ENCODE measurements at regions not wholly inside any gene's neighbourhood (a gene's known extent, or its start where the extent isn't known, plus 50 kb on each side); places are given as distances from the start of the nearest gene placed in this dataset.

DNA sequence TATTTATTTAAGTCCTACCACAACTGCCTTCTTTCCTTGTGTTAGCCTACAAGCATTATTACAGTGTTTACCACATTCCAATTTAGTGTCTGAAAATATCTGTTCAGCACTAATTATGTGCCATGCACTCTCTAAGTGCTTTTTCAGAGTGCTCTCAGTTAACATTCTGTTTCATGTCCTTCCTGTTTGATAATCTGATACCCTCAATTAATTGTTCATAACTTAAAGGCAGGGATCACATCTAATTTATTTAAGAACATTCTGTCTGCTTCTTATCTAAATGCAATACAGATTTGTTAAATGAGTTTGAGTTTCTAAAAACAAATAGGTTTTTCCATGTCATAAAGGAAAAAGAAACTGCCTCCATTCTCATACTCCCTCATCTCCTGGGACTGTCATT lies 649.6 kb upstream of the ATXN8OS start:
- TF ChIP-seq, protein P1, sequence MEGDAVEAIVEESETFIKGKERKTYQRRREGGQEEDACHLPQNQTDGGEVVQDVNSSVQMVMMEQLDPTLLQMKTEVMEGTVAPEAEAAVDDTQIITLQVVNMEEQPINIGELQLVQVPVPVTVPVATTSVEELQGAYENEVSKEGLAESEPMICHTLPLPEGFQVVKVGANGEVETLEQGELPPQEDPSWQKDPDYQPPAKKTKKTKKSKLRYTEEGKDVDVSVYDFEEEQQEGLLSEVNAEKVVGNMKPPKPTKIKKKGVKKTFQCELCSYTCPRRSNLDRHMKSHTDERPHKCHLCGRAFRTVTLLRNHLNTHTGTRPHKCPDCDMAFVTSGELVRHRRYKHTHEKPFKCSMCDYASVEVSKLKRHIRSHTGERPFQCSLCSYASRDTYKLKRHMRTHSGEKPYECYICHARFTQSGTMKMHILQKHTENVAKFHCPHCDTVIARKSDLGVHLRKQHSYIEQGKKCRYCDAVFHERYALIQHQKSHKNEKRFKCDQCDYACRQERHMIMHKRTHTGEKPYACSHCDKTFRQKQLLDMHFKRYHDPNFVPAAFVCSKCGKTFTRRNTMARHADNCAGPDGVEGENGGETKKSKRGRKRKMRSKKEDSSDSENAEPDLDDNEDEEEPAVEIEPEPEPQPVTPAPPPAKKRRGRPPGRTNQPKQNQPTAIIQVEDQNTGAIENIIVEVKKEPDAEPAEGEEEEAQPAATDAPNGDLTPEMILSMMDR (IDR thresholded peaks at IDR 0.05): no peak
- no peak overlapping the region for H3K4me3 Mint-ChIP-seq
- H3K4me1 Mint-ChIP-seq (ENCODE audit: low read depth): no peaks in the 10 kb centered on the region
- H3K9me3 Mint-ChIP-seq: peaks cover 40% of the 10 kb centered on the region
- no peaks in the 10 kb centered on the region for H3K27me3 Mint-ChIP-seq (ENCODE audit: insufficient read depth)
- no peak for DNase-seq
- no peak overlapping the region for H3K27ac Mint-ChIP-seq
- H3K36me3 Mint-ChIP-seq (ENCODE audit: low read depth): no peaks in the 10 kb centered on the region

DNA sequence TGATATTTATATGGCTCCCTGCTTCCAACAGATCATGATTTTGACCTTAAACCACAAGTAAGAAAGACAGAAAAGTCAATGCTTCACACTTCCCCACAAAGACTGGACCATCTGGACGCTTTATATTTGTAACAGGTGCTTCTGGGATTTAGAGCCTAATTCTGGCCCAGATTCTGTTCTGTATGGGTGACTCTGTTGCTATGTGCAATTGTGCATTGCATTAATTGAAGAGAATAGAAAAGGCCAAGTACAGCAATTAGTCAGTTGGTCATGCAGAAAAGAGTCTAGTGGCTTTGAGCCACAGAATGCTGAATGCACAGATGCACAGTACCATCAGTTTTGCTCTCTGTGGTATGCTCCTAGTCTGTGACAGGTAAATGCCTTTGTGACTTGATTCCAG lies 657.4 kb upstream of the ATXN8OS start:
- TF ChIP-seq, protein P1 (IDR thresholded peaks at IDR 0.05): no peak
- DNase-seq: no peak
- H3K4me3 Mint-ChIP-seq: no peak overlapping the region
- H3K36me3 Mint-ChIP-seq (ENCODE audit: low read depth): no peaks in the 10 kb centered on the region
- H3K27me3 Mint-ChIP-seq (ENCODE audit: insufficient read depth): no peaks in the 10 kb centered on the region
- no peaks in the 10 kb centered on the region for H3K4me1 Mint-ChIP-seq (ENCODE audit: low read depth)
- peaks cover 32% of the 10 kb centered on the region for H3K9me3 Mint-ChIP-seq
- no peak overlapping the region for H3K27ac Mint-ChIP-seq

DNA sequence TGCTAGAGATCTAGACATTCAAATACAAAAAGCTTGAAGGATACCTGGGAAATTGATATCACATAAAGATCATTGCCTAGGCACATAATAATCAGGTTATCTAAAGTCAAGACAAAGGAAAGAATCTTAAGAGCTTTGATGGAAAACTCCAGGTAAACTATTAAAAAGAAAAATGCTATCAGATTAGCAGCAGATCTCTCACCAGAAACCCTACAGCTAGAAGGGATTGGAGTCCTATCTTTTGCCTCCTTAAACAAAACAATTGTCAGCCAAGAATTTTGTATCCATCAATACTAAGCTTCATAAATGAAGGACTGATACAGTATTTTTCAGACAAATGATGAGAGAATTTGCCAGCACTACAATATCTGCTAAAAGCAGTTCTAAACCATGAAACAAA lies 682.4 kb upstream of the ATXN8OS start:
- TF ChIP-seq, protein P1 (IDR thresholded peaks at IDR 0.05): no peak
- Mint-ChIP-seq H3K9me3 (peaks cover 76% of the 10 kb centered on the region), H3K27me3 (ENCODE audit: insufficient read depth) (no peaks in the 10 kb centered on the region), H3K27ac (no peak overlapping the region), H3K4me3 (no peak overlapping the region), H3K36me3 (ENCODE audit: low read depth) (peaks cover 4% of the 10 kb centered on the region), H3K4me1 (ENCODE audit: low read depth) (no peaks in the 10 kb centered on the region)
- DNase-seq: no peak

DNA sequence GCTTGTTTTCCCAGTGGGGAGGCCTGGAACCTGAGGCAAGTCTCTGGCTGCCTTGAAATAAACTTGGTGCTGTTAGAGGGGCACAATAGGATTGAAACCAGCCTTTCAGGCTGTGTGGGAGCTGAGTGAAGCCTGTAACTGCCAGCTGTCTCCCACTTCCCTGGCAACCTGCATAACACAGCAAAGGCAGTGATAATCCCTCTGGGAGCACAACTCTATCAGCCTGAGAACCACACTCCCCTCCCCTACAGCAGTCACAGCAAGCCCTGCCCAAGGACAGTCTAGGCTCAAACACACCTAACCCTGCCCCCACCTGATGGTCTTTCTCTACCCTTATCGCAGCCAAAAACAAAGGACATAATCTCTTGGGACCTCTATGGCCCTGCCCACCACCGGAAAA lies 683.8 kb upstream of the ATXN8OS start:
- H3K36me3 Mint-ChIP-seq (ENCODE audit: low read depth): peaks cover 6% of the 10 kb centered on the region
- H3K27ac Mint-ChIP-seq: no peak overlapping the region
- no peaks in the 10 kb centered on the region for H3K27me3 Mint-ChIP-seq (ENCODE audit: insufficient read depth)
- no peaks in the 10 kb centered on the region for H3K4me1 Mint-ChIP-seq (ENCODE audit: low read depth)
- no peak overlapping the region for H3K4me3 Mint-ChIP-seq
- TF ChIP-seq, protein P1 (IDR thresholded peaks at IDR 0.05): no peak
- peaks cover 75% of the 10 kb centered on the region for H3K9me3 Mint-ChIP-seq
- DNase-seq: no peak

DNA sequence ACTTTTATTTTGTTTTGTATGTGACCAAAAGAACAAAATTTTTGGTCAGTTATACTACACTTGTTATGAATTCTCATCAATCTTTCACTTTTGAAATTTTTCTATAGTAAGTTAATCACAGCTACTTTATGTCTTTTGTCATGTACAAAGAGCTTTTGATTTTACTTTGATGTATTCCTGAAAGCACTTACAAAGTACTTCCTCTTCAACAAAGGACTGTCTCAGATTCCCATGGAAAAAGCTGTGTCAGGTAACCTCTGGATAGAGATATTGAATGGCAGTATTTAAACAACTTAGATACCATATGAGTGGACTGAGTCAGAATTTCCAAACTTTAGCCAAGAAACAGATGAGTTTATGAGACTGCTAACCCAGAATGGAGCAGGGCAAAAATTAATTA lies 689.3 kb upstream of the ATXN8OS start:
- H3K27me3 Mint-ChIP-seq (ENCODE audit: insufficient read depth): no peaks in the 10 kb centered on the region
- no peaks in the 10 kb centered on the region for H3K4me1 Mint-ChIP-seq (ENCODE audit: low read depth)
- H3K9me3 Mint-ChIP-seq: peaks cover 46% of the 10 kb centered on the region
- H3K4me3 Mint-ChIP-seq: no peak overlapping the region
- H3K36me3 Mint-ChIP-seq (ENCODE audit: low read depth): peaks cover 7% of the 10 kb centered on the region; the same call in 1 of the 2 replicates
- TF ChIP-seq, protein P1 (IDR thresholded peaks at IDR 0.05): no peak
- H3K27ac Mint-ChIP-seq: no peak overlapping the region
- no peak for DNase-seq

DNA sequence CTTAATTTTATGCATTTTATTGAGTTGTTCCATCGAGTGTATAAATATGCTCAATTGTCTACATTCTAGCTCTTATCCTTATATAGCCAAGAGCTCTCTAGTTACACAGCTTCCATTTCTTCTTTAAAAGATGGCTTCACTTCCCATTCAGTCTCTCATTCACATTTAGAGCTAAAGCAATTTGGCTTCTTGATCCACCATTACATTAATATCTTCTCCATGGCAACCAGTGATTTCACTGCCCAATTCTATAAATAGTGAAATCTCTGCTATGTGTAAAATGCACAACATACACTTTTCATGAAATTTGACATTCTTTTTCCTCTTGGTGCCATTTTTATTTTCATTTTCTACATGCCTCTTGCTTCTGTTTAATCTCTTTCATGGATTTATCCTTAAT lies 696.9 kb upstream of the ATXN8OS start:
- peaks cover 36% of the 10 kb centered on the region for H3K9me3 Mint-ChIP-seq
- DNase-seq: no peak
- no peaks in the 10 kb centered on the region for H3K27me3 Mint-ChIP-seq (ENCODE audit: insufficient read depth)
- H3K4me3 Mint-ChIP-seq: no peak overlapping the region
- no peaks in the 10 kb centered on the region for H3K4me1 Mint-ChIP-seq (ENCODE audit: low read depth)
- TF ChIP-seq, protein P1 (IDR thresholded peaks at IDR 0.05): no peak
- no peaks in the 10 kb centered on the region for H3K36me3 Mint-ChIP-seq (ENCODE audit: low read depth)
- H3K27ac Mint-ChIP-seq: no peak overlapping the region
